ENCODE measurements at regions not wholly inside any gene's neighbourhood (a gene's known extent, or its start where the extent isn't known, plus 50 kb on each side); places are given as distances from the start of the nearest gene placed in this dataset.

GRCh38 chr6:156595476-156595875, 181.7 kb upstream of the ARID1B start:
- H3K27me3 ChIP-seq = no peaks in the 10 kb centered on the region
- no peaks in the 10 kb centered on the region for H3F3A ChIP-seq (ENCODE audit: low read depth)
- H3K27ac ChIP-seq = no peak overlapping the region
- Mint-ChIP-seq H3K4me3 (no peak overlapping the region), H3K27ac (no peak overlapping the region), H3K36me3 (no peaks in the 10 kb centered on the region), H3K9me3 (peaks cover 3% of the 10 kb centered on the region), H3K4me1 (peaks cover 27% of the 10 kb centered on the region), H3K27me3 (ENCODE audit: insufficient read depth, low read depth) (peaks cover 8% of the 10 kb centered on the region)
- no peak overlapping the region for H3K4me3 ChIP-seq
- no peak overlapping the region for H3K4me2 ChIP-seq
- H3K79me2 ChIP-seq (ENCODE audit: low read depth) = no peaks in the 10 kb centered on the region
- no peaks in the 10 kb centered on the region for H3K36me3 ChIP-seq
- H3K9me3 ChIP-seq (ENCODE audit: low read depth) = no peaks in the 10 kb centered on the region
- H3K4me1 ChIP-seq = peaks cover 13% of the 10 kb centered on the region
- TF ChIP-seq EZH2phosphoT487 (IDR thresholded peaks at IDR 0.05) (no peak), CTCF (IDR thresholded peaks at IDR 0.05) (no peak), EZH2 (IDR thresholded peaks at IDR 0.05) (no peak)
- no peaks in the 10 kb centered on the region for H4K20me1 ChIP-seq (ENCODE audit: low read depth)
- no peak overlapping the region for H3K9ac ChIP-seq
- DNase-seq (ENCODE audit: low spot score) = no peak
- H2AFZ ChIP-seq (replicated peaks) = no peak overlapping the region

- no peak for TF ChIP-seq EZH2 (IDR thresholded peaks at IDR 0.05)
- no peak for TF ChIP-seq CTCF (IDR thresholded peaks at IDR 0.05)
- TF ChIP-seq EZH2phosphoT487 (IDR thresholded peaks at IDR 0.05) = no peak
- Histone ChIP-seq H3K27ac (no peak overlapping the region), H3F3A (ENCODE audit: low read depth) (no peaks in the 10 kb centered on the region), H3K4me1 (peaks cover 13% of the 10 kb centered on the region), H3K9ac (no peak overlapping the region), H3K36me3 (no peaks in the 10 kb centered on the region), H3K79me2 (ENCODE audit: low read depth) (no peaks in the 10 kb centered on the region), H3K4me3 (no peak overlapping the region), H3K27me3 (no peaks in the 10 kb centered on the region), H2AFZ (replicated peaks) (no peak overlapping the region), H3K9me3 (ENCODE audit: low read depth) (no peaks in the 10 kb centered on the region), H3K4me2 (no peak overlapping the region), H4K20me1 (ENCODE audit: low read depth) (no peaks in the 10 kb centered on the region)
- Mint-ChIP-seq H3K4me1 (peaks cover 23% of the 10 kb centered on the region), H3K27me3 (ENCODE audit: insufficient read depth, low read depth) (peaks cover 8% of the 10 kb centered on the region), H3K9me3 (peaks cover 4% of the 10 kb centered on the region), H3K27ac (no peak overlapping the region), H3K36me3 (no peaks in the 10 kb centered on the region), H3K4me3 (no peak overlapping the region)
- no peak for DNase-seq (ENCODE audit: low spot score)
These were observed 183.3 kb upstream of the ARID1B start for GRCh38 chr6:156593893-156594292.

GRCh38 chr6:156593127-156593526, 184.1 kb upstream of the ARID1B start:
- Histone ChIP-seq H2AFZ (replicated peaks) (no peak overlapping the region), H3K4me2 (no peak overlapping the region), H3K79me2 (ENCODE audit: low read depth) (no peaks in the 10 kb centered on the region), H3K27ac (no peak overlapping the region), H4K20me1 (ENCODE audit: low read depth) (no peaks in the 10 kb centered on the region), H3K4me1 (peaks cover 10% of the 10 kb centered on the region), H3K36me3 (no peaks in the 10 kb centered on the region), H3K27me3 (no peaks in the 10 kb centered on the region), H3K4me3 (no peak overlapping the region), H3K9me3 (ENCODE audit: low read depth) (no peaks in the 10 kb centered on the region), H3F3A (ENCODE audit: low read depth) (no peaks in the 10 kb centered on the region), H3K9ac (no peak overlapping the region)
- no peaks in the 10 kb centered on the region for H3K36me3 Mint-ChIP-seq
- TF ChIP-seq EZH2 (IDR thresholded peaks at IDR 0.05) = no peak
- no peak for TF ChIP-seq EZH2phosphoT487 (IDR thresholded peaks at IDR 0.05)
- TF ChIP-seq CTCF (IDR thresholded peaks at IDR 0.05) = no peak
- no peak overlapping the region for H3K4me3 Mint-ChIP-seq
- peaks cover 8% of the 10 kb centered on the region for H3K27me3 Mint-ChIP-seq (ENCODE audit: insufficient read depth, low read depth)
- no peak for DNase-seq (ENCODE audit: low spot score)
- peaks cover 4% of the 10 kb centered on the region for H3K9me3 Mint-ChIP-seq
- no peak overlapping the region for H3K27ac Mint-ChIP-seq
- peaks cover 16% of the 10 kb centered on the region for H3K4me1 Mint-ChIP-seq

Data from neural progenitor cell (in vitro differentiated cells).